ENCODE measurements at regions not wholly inside any gene's neighbourhood (a gene's known extent, or its start where the extent isn't known, plus 50 kb on each side); places are given as distances from the start of the nearest gene placed in this dataset.

GRCh38 chr5:129821477-129822131 is 73.7 kb downstream of the MINAR2 start:
- DNase-seq (ENCODE audit: low read depth): no peak

GRCh38 chr5:129830288-129830687 is 74.0 kb upstream of the CHSY3 start:
- DNase-seq (ENCODE audit: low read depth): no peak

GRCh38 chr5:129836321-129836720 is 67.9 kb upstream of the CHSY3 start:
- DNase-seq (ENCODE audit: low read depth): no peak

- DNase-seq (ENCODE audit: low read depth): no peak
Observed at GRCh38 chr5:129844764-129845163, 59.5 kb upstream of the CHSY3 start.

GRCh38 chr5:129852747-129853352 is 51.4 kb upstream of the CHSY3 start:
- DNase-seq (ENCODE audit: low read depth): peak; percentile 54

- DNase-seq (ENCODE audit: low read depth): no peak
Observed at GRCh38 chr5:129853588-129853987, 50.7 kb upstream of the CHSY3 start.

All from stimulated activated CD8-positive, alpha-beta memory T cell treated with anti-CD3 and anti-CD28 coated beads, Interleukin-15, amount 100 ng/mL, for 1 hour (primary cell).